Activated T-helper 1 cell treated with anti-CD3 and anti-CD28 coated beads, Interleukin-2, amount 50 U/mL, for 16 hours (primary cell): ENCODE measurements at regions not wholly inside any gene's neighbourhood (a gene's known extent, or its start where the extent isn't known, plus 50 kb on each side); places are given as distances from the start of the nearest gene placed in this dataset.

Experiments used
- DNase-seq, 2 donors: peaks; one replicate each; pipeline ENCODE4 v3.0.0-alpha.2; 2020; ENCODE audit warnings: low read depth in 1 of 2, low spot score in 1 of 2

GRCh38 chr1:112788054-112788453 lies 72.9 kb upstream of the PPM1J start:
- DNase-seq = no peak

GRCh38 chr1:112783059-112783458 lies 67.9 kb upstream of the PPM1J start:
- DNase-seq = no peak

- no peak for DNase-seq
Measured at GRCh38 chr1:112779665-112780526, 64.8 kb upstream of the PPM1J start.

- DNase-seq = no peak
Measured at GRCh38 chr1:112778137-112778536, 63.0 kb upstream of the PPM1J start.

GRCh38 chr1:112776688-112777087 lies 61.6 kb upstream of the PPM1J start:
- no peak for DNase-seq

- DNase-seq = no peak
Measured at GRCh38 chr1:112772781-112773180, 57.6 kb upstream of the PPM1J start.

- DNase-seq = no peak
Measured at GRCh38 chr1:112770724-112771123, 55.6 kb upstream of the PPM1J start.

GRCh38 chr1:112769611-112770010 lies 54.5 kb upstream of the PPM1J start:
- DNase-seq = no peak

- DNase-seq = no peak
Measured at GRCh38 chr1:112767646-112768045, 52.5 kb upstream of the PPM1J start.
